GM12878 (cell line): ENCODE measurements at regions not wholly inside any gene's neighbourhood (a gene's known extent, or its start where the extent isn't known, plus 50 kb on each side); places are given as distances from the start of the nearest gene placed in this dataset.

Experiments
- ATAC-seq: fragments of 200-7000 bp; cut with Tn5 transposase; 3 replicates; pipeline ENCODE4 v1.9.1; 2020; ENCODE audit warnings: mild to moderate bottlenecking, moderate library complexity
- BruUV-seq: library from RNA; stranded (reverse); fragments of 400-500 nt; replicated peaks from 2 replicates; lab custom pipeline; 2021; lab: Mats Ljungman, UMichigan
- CTCF ChIA-PET: fragments of 300-600 bp; sonication (Branson Sonifier 250); formaldehyde crosslinking; extraction: SDS; loops from one replicate; lab custom pipeline; 2021; ENCODE audit warnings: inconsistent platforms; lab: Yijun Ruan, JAX
- POLR2A ChIA-PET: fragments of 350-600 bp; formaldehyde crosslinking; extraction: SDS; loops from one replicate; lab custom pipeline; 2021; ENCODE audit warnings: inconsistent platforms; lab: Charles Lee
- RAD21 ChIA-PET: fragments of 300-600 bp; sonication (Branson Sonifier 250); formaldehyde crosslinking; loops from one replicate; lab custom pipeline; 2023; ENCODE audit warnings: antibody characterized with exemption; ENCODE audit not compliant: unreplicated experiment; lab: Charles Lee
- SMC1A ChIA-PET: fragments of 300-600 bp; sonication (Branson Sonifier 250); formaldehyde crosslinking; loops from one replicate; lab custom pipeline; 2023; ENCODE audit not compliant: unreplicated experiment, uncharacterized antibody; lab: Charles Lee
- DNase-seq: peaks from one replicate; pipeline ENCODE4 v3.0.0-alpha.2; 2011; ENCODE audit warnings: low read depth, low spot score
- FAIRE-seq: peaks from 3 replicates; lab custom pipeline; 2011; peaks lifted over from hg19 to GRCh38; lab: Jason Lieb, UNC
- H2AFZ ChIP-seq: 2 replicates; pipeline ENCODE4 v1.6.0; 2011; ENCODE audit warnings: low read depth, low read length, control low read depth; ENCODE audit not compliant: control insufficient read depth
- H3K27ac ChIP-seq: 2 replicates; pipeline ENCODE4 v1.5.1; 2011; ENCODE audit warnings: control low read depth; ENCODE audit not compliant: control insufficient read depth, insufficient read depth
- H3K27me3 ChIP-seq, 2 experiments: replicated peaks in 1 of 2; 2 replicates each; pipeline versions ENCODE4 v1.6.0 to v1.6.1; 2011; ENCODE audit warnings: low read length in 1 of 2; ENCODE audit not compliant: control insufficient read depth in 2 of 2, insufficient read depth in 2 of 2
- H3K36me3 ChIP-seq, 2 experiments: 2 replicates each; pipeline ENCODE4 v1.5.1; 2011; ENCODE audit warnings: low read length in 1 of 2; ENCODE audit not compliant: control insufficient read depth in 2 of 2, insufficient read depth in 2 of 2
- H3K4me1 ChIP-seq: 2 replicates; pipeline ENCODE4 v1.6.1; 2011; ENCODE audit warnings: mild to moderate bottlenecking, low read length, moderate library complexity, mixed read lengths; ENCODE audit not compliant: control insufficient read depth, insufficient read depth
- H3K4me2 ChIP-seq: 2 replicates; pipeline ENCODE4 v1.6.0; 2011; ENCODE audit warnings: control low read depth; ENCODE audit not compliant: control insufficient read depth, insufficient read depth
- H3K4me3 ChIP-seq: fragments of 200-600 bp; sonication (generic); 2 replicates; pipeline ENCODE4 v1.5.1; 2016
- H3K79me2 ChIP-seq: 2 replicates; pipeline ENCODE4 v1.6.0; 2011; ENCODE audit warnings: low read length; ENCODE audit not compliant: control insufficient read depth, insufficient read depth
- H3K9ac ChIP-seq: 2 replicates; pipeline ENCODE4 v1.8.0; 2011; ENCODE audit warnings: low read length, control low read depth, mixed read lengths; ENCODE audit not compliant: control insufficient read depth, insufficient read depth
- H3K9me3 ChIP-seq: replicated peaks from 3 replicates; pipeline ENCODE4 v1.5.1; 2011; ENCODE audit warnings: mild to moderate bottlenecking, low read length; ENCODE audit not compliant: control insufficient read depth, insufficient read depth
- H4K20me1 ChIP-seq: 2 replicates; pipeline ENCODE4 v1.6.0; 2011; ENCODE audit not compliant: control insufficient read depth, insufficient read depth
- CTCF ChIP-seq, 3 experiments: IDR thresholded peaks in 2 of 3; conservative IDR thresholded peaks in 1 of 3; 2 replicates each; pipeline ENCODE4 v1.5.1; 2011; ENCODE audit warnings: low read depth in 3 of 3, low read length in 3 of 3, mild to moderate bottlenecking in 3 of 3, control low read depth in 2 of 3, moderate library complexity in 2 of 3, inconsistent platforms in 1 of 3, mixed read lengths in 1 of 3; ENCODE audit not compliant: control insufficient read depth in 2 of 3, insufficient read depth in 1 of 3; ENCODE audit errors: extremely low read depth in 1 of 3
- FOXK2 ChIP-seq: fragments of 450-650 bp; IDR thresholded peaks from 2 replicates; pipeline ENCODE4 v1.6.1; 2017; ENCODE audit warnings: mild to moderate bottlenecking, moderate library complexity
- KAT2A ChIP-seq: conservative IDR thresholded peaks from 2 replicates; pipeline ENCODE4 v1.6.1; 2011; ENCODE audit warnings: low read depth, low read length; ENCODE audit not compliant: control insufficient read depth
- MEF2B ChIP-seq: fragments of 450-650 bp; IDR thresholded peaks from 2 replicates; pipeline ENCODE4 v1.6.1; 2018; ENCODE audit warnings: mild to moderate bottlenecking, moderate library complexity; ENCODE audit not compliant: partially characterized antibody, poor library complexity, severe bottlenecking
- NFIC ChIP-seq: IDR thresholded peaks from 2 replicates; pipeline ENCODE4 v1.6.1; 2012; ENCODE audit warnings: low read depth, mild to moderate bottlenecking, inconsistent platforms, low read length, moderate library complexity
- NR2F1 ChIP-seq: fragments of 450-650 bp; conservative IDR thresholded peaks from 2 replicates; pipeline ENCODE4 v1.6.1; 2017; ENCODE audit warnings: mild to moderate bottlenecking
- PRDM15 ChIP-seq: fragments of 450-650 bp; formaldehyde crosslinking; IDR thresholded peaks from 2 replicates; pipeline ENCODE4 v1.4.0; 2020; ENCODE audit warnings: mild to moderate bottlenecking, moderate library complexity
- RAD51 ChIP-seq: fragments of 450-650 bp; IDR thresholded peaks from 2 replicates; pipeline ENCODE4 v1.6.1; 2016; ENCODE audit warnings: moderate library complexity, mild to moderate bottlenecking, inconsistent platforms
- ZZZ3 ChIP-seq: IDR thresholded peaks from 2 replicates; pipeline ENCODE4 v1.6.1; 2011; ENCODE audit warnings: low read depth; ENCODE audit not compliant: control insufficient read depth, insufficient read length
- WGBS: methylation state at CpG from one replicate; pipeline ENCODE4 v1.1.6; 2016; ENCODE audit warnings: low lambda C conversion rate; ENCODE audit not compliant: insufficient replicate concordance, insufficient coverage; ENCODE audit errors: missing lambda C conversion rate; 5-methylcytosine and 5-hydroxymethylcytosine counted together
- in situ Hi-C: fragments of 300-500 bp; cut with MboI; formaldehyde crosslinking; loops from 9 replicates; pipeline ENCODE4 v1.14.3; 2018; ENCODE audit warnings: mixed read lengths
- intact Hi-C: fragments of 100-400 bp; cut with micrococcal nuclease; formaldehyde crosslinking; loops from one replicate; pipeline ENCODE4 v1.14.2; 2022; ENCODE audit not compliant: unreplicated experiment

- TF ChIP-seq PRDM15 (CRISPR knock-in tag) = no peak
- TF ChIP-seq NR2F1 = no peak
- no peak for TF ChIP-seq MEF2B
- no peak for TF ChIP-seq NFIC
- no peak for TF ChIP-seq ZZZ3
- TF ChIP-seq FOXK2 = no peak
- TF ChIP-seq CTCF (IDR thresholded peaks at IDR 0.05 in 2 of 3, conservative IDR thresholded peaks at IDR 0.05 in 1 of 3; ENCODE audit: control insufficient read depth in 2 of 3, extremely low read depth in 1 of 3, insufficient read depth in 1 of 3, low read depth in 3 of 3, low read length in 3 of 3) = no peak
- no peak for TF ChIP-seq RAD51
- TF ChIP-seq, all 136 proteins: peak for 0
Measured at GRCh38 chr2:226618544-226618874, 181.1 kb downstream of the IRS1 start (continued).

GRCh38 chr2:226615891-226616290 is 183.7 kb downstream of the IRS1 start:
- Histone ChIP-seq H3K36me3 (no peaks in the 10 kb centered on the region), H3K79me2 (no peaks in the 10 kb centered on the region), H3K4me2 (no peak overlapping the region), H3K4me1 (no peaks in the 10 kb centered on the region), H3K27me3 (no peaks in the 10 kb centered on the region), H3K9me3 (no peaks in the 10 kb centered on the region), H3K27ac (no peak overlapping the region), H4K20me1 (no peaks in the 10 kb centered on the region), H3K4me3 (no peak overlapping the region), H3K9ac (no peak overlapping the region), H2AFZ (no peak overlapping the region)
- ChIA-PET SMC1A (no interaction called here), POLR2A (interaction anchor here (0.5 kb wide), 1 partner anchor 354 kb away, joined by 3 read pairs; no protein-coding TSS in a partner anchor), RAD21 (no interaction called here), CTCF (no interaction called here)
- WGBS = 23% methylated on average over 2 of the region's 2 CpGs
- BruUV-seq = no TSS peak
- no peak for TF ChIP-seq KAT2A
- in situ Hi-C loops (no loop called here), intact Hi-C loops (no loop called here)
- DNase-seq = no peak
- no peak for ATAC-seq
- FAIRE-seq = no peak
